ENCODE measurements at regions not wholly inside any gene's neighbourhood (a gene's known extent, or its start where the extent isn't known, plus 50 kb on each side); places are given as distances from the start of the nearest gene placed in this dataset.

- intact Hi-C loops (cut with DNase I), result no loop called here
- DNase-seq (ENCODE audit: low spot score in 2 of 2), result no peak
- Histone ChIP-seq H3K27me3 (no peaks in the 10 kb centered on the region), H3K4me3 (no peak overlapping the region), H3K36me3 (no peaks in the 10 kb centered on the region), H3K27ac (no peak overlapping the region), H3K9me3 (no peaks in the 10 kb centered on the region), H3K4me1 (peaks cover 0 to 2% of the 10 kb centered on the region in 2 donors)
- TF ChIP-seq CTCF (IDR thresholded peaks at IDR 0.05), result no peak
Observed at GRCh38 chr10:76644476-76644875, 993.1 kb downstream of the KCNMA1 start.

GRCh38 chr10:76643511-76643911 lies 994.1 kb downstream of the KCNMA1 start:
- no peak overlapping the region for H3K27ac ChIP-seq
- no peak for DNase-seq (ENCODE audit: low spot score in 2 of 2)
- H3K36me3 ChIP-seq, result no peaks in the 10 kb centered on the region
- intact Hi-C loops (cut with DNase I), result no loop called here
- no peaks in the 10 kb centered on the region for H3K4me1 ChIP-seq
- no peak for TF ChIP-seq CTCF (IDR thresholded peaks at IDR 0.05)
- no peaks in the 10 kb centered on the region for H3K9me3 ChIP-seq
- no peaks in the 10 kb centered on the region for H3K27me3 ChIP-seq
- no peak overlapping the region for H3K4me3 ChIP-seq

- Histone ChIP-seq H3K9me3 (no peaks in the 10 kb centered on the region), H3K27ac (no peak overlapping the region), H3K4me3 (no peak overlapping the region), H3K27me3 (no peaks in the 10 kb centered on the region), H3K36me3 (no peaks in the 10 kb centered on the region), H3K4me1 (no peaks in the 10 kb centered on the region)
- DNase-seq (ENCODE audit: low spot score in 2 of 2), result no peak
- TF ChIP-seq CTCF (IDR thresholded peaks at IDR 0.05), result no peak
- intact Hi-C loops (cut with DNase I), result no loop called here
Observed at GRCh38 chr10:76642358-76642757, 995.2 kb downstream of the KCNMA1 start.

GRCh38 chr10:76641215-76641614 lies 996.4 kb downstream of the KCNMA1 start:
- Histone ChIP-seq H3K9me3 (no peaks in the 10 kb centered on the region), H3K27ac (no peak overlapping the region), H3K27me3 (no peaks in the 10 kb centered on the region), H3K4me1 (no peaks in the 10 kb centered on the region), H3K4me3 (no peak overlapping the region), H3K36me3 (no peaks in the 10 kb centered on the region)
- TF ChIP-seq CTCF (IDR thresholded peaks at IDR 0.05), result no peak
- intact Hi-C loops (cut with DNase I), result no loop called here
- no peak for DNase-seq (ENCODE audit: low spot score in 2 of 2)

GRCh38 chr10:76640806-76641205 lies 996.8 kb downstream of the KCNMA1 start:
- no peak overlapping the region for H3K27ac ChIP-seq
- H3K9me3 ChIP-seq, result no peaks in the 10 kb centered on the region
- no peaks in the 10 kb centered on the region for H3K4me1 ChIP-seq
- no peak for DNase-seq (ENCODE audit: low spot score in 2 of 2)
- no peak overlapping the region for H3K4me3 ChIP-seq
- intact Hi-C loops (cut with DNase I), result no loop called here
- H3K27me3 ChIP-seq, result no peaks in the 10 kb centered on the region
- H3K36me3 ChIP-seq, result no peaks in the 10 kb centered on the region
- TF ChIP-seq CTCF (IDR thresholded peaks at IDR 0.05), result no peak

- DNase-seq (ENCODE audit: low spot score in 2 of 2), result no peak
- intact Hi-C loops (cut with DNase I), result no loop called here
- Histone ChIP-seq H3K4me3 (no peak overlapping the region), H3K27me3 (no peaks in the 10 kb centered on the region), H3K27ac (no peak overlapping the region), H3K36me3 (no peaks in the 10 kb centered on the region), H3K4me1 (no peaks in the 10 kb centered on the region), H3K9me3 (no peaks in the 10 kb centered on the region)
- peak in 2 of 3 experiments; percentile 8 to 10 for TF ChIP-seq CTCF (IDR thresholded peaks at IDR 0.05)
Observed at GRCh38 chr10:76632767-76633051, 1004.9 kb downstream of the KCNMA1 start.
